ENCODE measurements at regions not wholly inside any gene's neighbourhood (a gene's known extent, or its start where the extent isn't known, plus 50 kb on each side); places are given as distances from the start of the nearest gene placed in this dataset.

GRCh38 chr5:159507055-159507454 is 176.8 kb upstream of the IL12B start:
- no peak for DNase-seq (ENCODE audit: low read depth, low spot score)

GRCh38 chr5:159507661-159508060 is 177.4 kb upstream of the IL12B start:
- in situ Hi-C loops (cut with HindIII; ENCODE audit: low sequenced_read_pairs), result no loop called here
- H3K4me3 ChIP-seq (ENCODE audit: low read depth, low read length), result no peak overlapping the region
- TF ChIP-seq, protein P1, sequence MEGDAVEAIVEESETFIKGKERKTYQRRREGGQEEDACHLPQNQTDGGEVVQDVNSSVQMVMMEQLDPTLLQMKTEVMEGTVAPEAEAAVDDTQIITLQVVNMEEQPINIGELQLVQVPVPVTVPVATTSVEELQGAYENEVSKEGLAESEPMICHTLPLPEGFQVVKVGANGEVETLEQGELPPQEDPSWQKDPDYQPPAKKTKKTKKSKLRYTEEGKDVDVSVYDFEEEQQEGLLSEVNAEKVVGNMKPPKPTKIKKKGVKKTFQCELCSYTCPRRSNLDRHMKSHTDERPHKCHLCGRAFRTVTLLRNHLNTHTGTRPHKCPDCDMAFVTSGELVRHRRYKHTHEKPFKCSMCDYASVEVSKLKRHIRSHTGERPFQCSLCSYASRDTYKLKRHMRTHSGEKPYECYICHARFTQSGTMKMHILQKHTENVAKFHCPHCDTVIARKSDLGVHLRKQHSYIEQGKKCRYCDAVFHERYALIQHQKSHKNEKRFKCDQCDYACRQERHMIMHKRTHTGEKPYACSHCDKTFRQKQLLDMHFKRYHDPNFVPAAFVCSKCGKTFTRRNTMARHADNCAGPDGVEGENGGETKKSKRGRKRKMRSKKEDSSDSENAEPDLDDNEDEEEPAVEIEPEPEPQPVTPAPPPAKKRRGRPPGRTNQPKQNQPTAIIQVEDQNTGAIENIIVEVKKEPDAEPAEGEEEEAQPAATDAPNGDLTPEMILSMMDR (IDR thresholded peaks at IDR 0.05; ENCODE audit: low read depth, low read length), result no peak
- DNase-seq (ENCODE audit: low read depth, low spot score), result no peak

More at GRCh38 chr5:159507055-159507454, 176.8 kb upstream of the IL12B start:
- no peak overlapping the region for H3K4me3 ChIP-seq (ENCODE audit: low read depth, low read length)
- TF ChIP-seq, protein P1 (IDR thresholded peaks at IDR 0.05; ENCODE audit: low read depth, low read length), result no peak
- in situ Hi-C loops (cut with HindIII; ENCODE audit: low sequenced_read_pairs), result no loop called here

GRCh38 chr5:159508344-159508743 is 178.1 kb upstream of the IL12B start:
- no peak overlapping the region for H3K4me3 ChIP-seq (ENCODE audit: low read depth, low read length)
- TF ChIP-seq, protein P1 (IDR thresholded peaks at IDR 0.05; ENCODE audit: low read depth, low read length), result no peak
- no peak for DNase-seq (ENCODE audit: low read depth, low spot score)
- in situ Hi-C loops (cut with HindIII; ENCODE audit: low sequenced_read_pairs), result no loop called here

GRCh38 chr5:159509002-159509660 is 178.8 kb upstream of the IL12B start:
- TF ChIP-seq, protein P1 (IDR thresholded peaks at IDR 0.05; ENCODE audit: low read depth, low read length), result no peak
- no peak for DNase-seq (ENCODE audit: low read depth, low spot score)
- in situ Hi-C loops (cut with HindIII; ENCODE audit: low sequenced_read_pairs), result no loop called here
- H3K4me3 ChIP-seq (ENCODE audit: low read depth, low read length), result no peak overlapping the region

GRCh38 chr5:159510282-159510681 is 180.0 kb upstream of the IL12B start:
- in situ Hi-C loops (cut with HindIII; ENCODE audit: low sequenced_read_pairs), result no loop called here

GRCh38 chr5:159511570-159511969 is 181.3 kb upstream of the IL12B start:
- no peak overlapping the region for H3K4me3 ChIP-seq (ENCODE audit: low read depth, low read length)
- in situ Hi-C loops (cut with HindIII; ENCODE audit: low sequenced_read_pairs), result no loop called here
- TF ChIP-seq, protein P1 (IDR thresholded peaks at IDR 0.05; ENCODE audit: low read depth, low read length), result no peak
- peak; percentile 31 for DNase-seq (ENCODE audit: low read depth, low spot score)

More at GRCh38 chr5:159510282-159510681, 180.0 kb upstream of the IL12B start:
- peak; percentile 92 for DNase-seq (ENCODE audit: low read depth, low spot score)
- TF ChIP-seq, protein P1 (IDR thresholded peaks at IDR 0.05; ENCODE audit: low read depth, low read length), result no peak
- no peak overlapping the region for H3K4me3 ChIP-seq (ENCODE audit: low read depth, low read length)
